Small intestine (tissue), 7 donors: ENCODE measurements at regions not wholly inside any gene's neighbourhood (a gene's known extent, or its start where the extent isn't known, plus 50 kb on each side); places are given as distances from the start of the nearest gene placed in this dataset.

ENCODE experiments used
- DNase-seq, 2 donors: peaks; one replicate each; pipeline versions ENCODE4 v3.0.0 to v3.0.0-alpha.2; 2013
- FAIRE-seq: peaks from 2 replicates; lab custom pipeline; 2012; peaks lifted over from hg19 to GRCh38; lab: Jason Lieb, UNC
- H3K27ac ChIP-seq, 3 donors: one replicate each; pipeline ENCODE4 v1.5.1; 2013; ENCODE audit warnings: low read length in 2 of 3, mild to moderate bottlenecking in 2 of 3, control low read depth in 1 of 3, inconsistent platforms in 1 of 3, low read depth in 1 of 3, moderate library complexity in 1 of 3
- H3K27me3 ChIP-seq, 3 donors: one replicate each; pipeline ENCODE4 v1.6.1; 2013; ENCODE audit warnings: low read length in 3 of 3, inconsistent platforms in 1 of 3; ENCODE audit not compliant: control insufficient read depth in 3 of 3, insufficient read depth in 3 of 3
- H3K36me3 ChIP-seq, 3 donors: one replicate each; pipeline ENCODE4 v1.6.1; 2013; ENCODE audit warnings: low read length in 3 of 3, inconsistent platforms in 1 of 3, low read depth in 1 of 3, mild to moderate bottlenecking in 1 of 3, moderate library complexity in 1 of 3; ENCODE audit not compliant: control insufficient read depth in 3 of 3, insufficient read depth in 2 of 3
- H3K4me1 ChIP-seq, 3 donors: one replicate each; pipeline ENCODE4 v1.6.1; 2013; ENCODE audit warnings: low read length in 2 of 3, inconsistent platforms in 1 of 3, low read depth in 1 of 3, mild to moderate bottlenecking in 1 of 3, moderate library complexity in 1 of 3; ENCODE audit not compliant: control insufficient read depth in 3 of 3, insufficient read depth in 2 of 3
- H3K4me3 ChIP-seq, 3 donors: one replicate each; pipeline ENCODE4 v1.5.1; 2013; ENCODE audit warnings: low read length in 3 of 3, control low read depth in 1 of 3, inconsistent platforms in 1 of 3, low read depth in 1 of 3, mild to moderate bottlenecking in 1 of 3, moderate library complexity in 1 of 3
- H3K9me3 ChIP-seq, 2 donors: one replicate each; pipeline ENCODE4 v1.6.1; 2013; ENCODE audit warnings: low read depth in 1 of 2, low read length in 1 of 2; ENCODE audit not compliant: control insufficient read depth in 2 of 2, insufficient read depth in 1 of 2
- WGBS, 3 donors: extraction: QIAGEN DNeasy Blood & Tissue Kit; methylation state at CpG; one replicate each; pipeline ENCODE4 v1.1.7; 2013; 5-methylcytosine and 5-hydroxymethylcytosine counted together
- donor health status: healthy with polysubstance abuse.
- donor health status: control.
- donor health status: control.
- donor health status: Bipolar disorder and iron deficiency.
- donor health status: healthy.

DNA sequence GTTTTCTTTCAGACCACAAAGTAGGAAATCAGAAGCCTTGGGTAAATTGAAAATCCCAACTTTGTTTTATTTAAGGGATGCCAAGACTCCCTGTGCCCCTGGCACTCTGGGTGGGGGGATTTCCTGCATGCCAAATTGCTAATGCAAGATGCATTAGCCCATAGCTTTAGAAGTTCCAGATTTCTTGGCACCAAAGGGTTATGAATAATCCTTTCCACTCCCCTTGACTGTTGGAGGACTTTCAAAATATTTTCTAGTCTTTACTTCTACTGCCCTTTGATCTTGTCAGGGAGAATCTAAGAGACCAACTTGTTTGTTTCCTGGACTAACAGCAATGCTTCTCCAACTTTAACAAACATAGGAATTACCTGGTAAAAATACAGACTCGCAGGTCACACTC is 81.8 kb upstream of the TGIF1 start:
- DNase-seq (no peak), FAIRE-seq (no peak)
- no peaks in the 10 kb centered on the region for H3K4me1 ChIP-seq
- H3K36me3 ChIP-seq: no peaks in the 10 kb centered on the region
- H3K9me3 ChIP-seq: no peaks in the 10 kb centered on the region
- no peak overlapping the region for H3K27ac ChIP-seq
- 69 to 94% (median 90%) methylated on average over 1 of the region's 1 CpG for WGBS, 3 donors
- no peak overlapping the region for H3K4me3 ChIP-seq
- H3K27me3 ChIP-seq: no peaks in the 10 kb centered on the region

DNA sequence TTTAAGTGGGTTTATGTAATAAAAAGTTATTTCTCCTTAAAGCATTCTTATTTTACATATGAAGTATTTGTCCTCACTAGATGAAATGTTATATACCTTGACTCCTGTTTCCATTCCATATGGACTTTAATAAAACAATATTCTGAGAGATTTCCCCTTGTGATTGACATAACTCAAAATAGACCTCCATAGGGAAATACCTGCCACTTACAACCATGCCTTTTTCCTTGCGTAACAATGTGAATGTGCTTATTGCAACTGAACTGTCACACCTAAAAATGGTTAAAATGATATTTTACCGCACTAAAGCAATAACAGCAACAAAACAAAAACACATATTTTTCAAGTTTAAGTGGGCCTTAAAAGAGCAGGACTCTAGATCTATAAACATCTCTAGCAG is 70.3 kb upstream of the TGIF1 start:
- no peaks in the 10 kb centered on the region for H3K4me1 ChIP-seq
- no peaks in the 10 kb centered on the region for H3K27me3 ChIP-seq
- 80 to 97% (median 93%) methylated on average over 2 of the region's 2 CpGs for WGBS, 3 donors
- no peaks in the 10 kb centered on the region for H3K9me3 ChIP-seq
- FAIRE-seq (no peak), DNase-seq (no peak)
- H3K36me3 ChIP-seq: no peaks in the 10 kb centered on the region
- H3K27ac ChIP-seq: no peak overlapping the region
- H3K4me3 ChIP-seq: no peak overlapping the region

DNA sequence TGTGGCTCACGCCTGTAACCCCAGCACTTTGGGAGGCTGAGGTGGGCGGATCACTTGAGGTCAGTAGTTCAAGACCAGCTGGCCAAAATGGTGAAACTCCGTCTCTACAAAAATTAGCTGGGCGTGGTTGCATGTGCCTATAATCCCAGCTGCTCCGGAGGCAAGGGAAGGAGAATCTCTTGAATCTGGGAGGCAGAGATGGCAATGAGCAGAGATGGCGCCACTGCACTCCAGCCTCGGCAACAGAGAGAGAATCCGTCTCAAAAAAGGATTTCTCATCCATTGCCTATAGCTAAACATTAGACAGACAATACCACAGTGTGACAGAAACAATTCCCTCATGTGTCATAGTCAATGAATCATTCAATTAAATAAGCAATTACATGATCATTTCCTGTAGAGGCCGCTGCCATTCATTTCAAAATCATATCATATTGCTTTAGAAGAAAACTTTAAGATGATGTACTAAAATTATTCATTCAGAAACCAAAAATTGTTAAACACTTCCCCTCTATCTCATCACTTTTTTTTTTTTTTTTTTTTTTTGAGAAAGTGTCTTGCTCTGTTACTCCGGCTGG is 69.5 kb upstream of the TGIF1 start:
- Histone ChIP-seq H3K9me3 (no peaks in the 10 kb centered on the region), H3K4me3 (no peak overlapping the region), H3K27me3 (no peaks in the 10 kb centered on the region), H3K4me1 (no peaks in the 10 kb centered on the region), H3K36me3 (no peaks in the 10 kb centered on the region), H3K27ac (no peak overlapping the region)
- FAIRE-seq (no peak), DNase-seq (no peak)
- WGBS, 3 donors: 58 to 69% (median 68%) methylated on average over 10 of the region's 10 CpGs

DNA sequence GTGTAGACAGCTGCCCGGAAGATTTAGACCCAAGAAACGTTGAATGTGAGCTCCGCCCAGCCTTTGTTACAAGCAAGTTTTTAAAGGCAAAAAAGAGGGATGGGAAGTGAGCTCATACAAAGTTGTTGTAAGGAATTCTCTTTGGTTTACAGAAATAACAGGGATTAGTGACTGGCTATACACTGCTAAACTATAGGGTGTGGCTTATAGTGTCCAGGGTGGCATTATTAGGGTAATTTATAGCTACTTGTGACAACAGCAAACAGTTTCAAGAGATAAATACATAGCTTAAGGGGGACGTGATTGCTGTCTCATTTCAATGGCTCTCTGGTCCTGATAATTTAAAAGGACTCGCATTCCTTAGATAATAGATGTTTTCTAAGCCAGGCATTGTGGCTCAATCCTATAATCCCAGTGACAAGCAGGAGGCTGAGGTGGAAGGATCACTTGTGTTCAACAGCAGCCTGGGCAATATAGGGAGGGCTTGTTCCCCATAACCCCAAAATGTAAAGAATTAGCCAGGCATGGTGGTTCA is 66.5 kb upstream of the TGIF1 start:
- no peaks in the 10 kb centered on the region for H3K36me3 ChIP-seq
- H3K27ac ChIP-seq: no peak overlapping the region
- 41 to 57% (median 50%) methylated on average over 5 of the region's 5 CpGs for WGBS, 3 donors
- DNase-seq: no peak
- no peaks in the 10 kb centered on the region for H3K27me3 ChIP-seq
- no peak for FAIRE-seq
- H3K9me3 ChIP-seq: no peaks in the 10 kb centered on the region
- H3K4me1 ChIP-seq: no peaks in the 10 kb centered on the region
- no peak overlapping the region for H3K4me3 ChIP-seq

DNA sequence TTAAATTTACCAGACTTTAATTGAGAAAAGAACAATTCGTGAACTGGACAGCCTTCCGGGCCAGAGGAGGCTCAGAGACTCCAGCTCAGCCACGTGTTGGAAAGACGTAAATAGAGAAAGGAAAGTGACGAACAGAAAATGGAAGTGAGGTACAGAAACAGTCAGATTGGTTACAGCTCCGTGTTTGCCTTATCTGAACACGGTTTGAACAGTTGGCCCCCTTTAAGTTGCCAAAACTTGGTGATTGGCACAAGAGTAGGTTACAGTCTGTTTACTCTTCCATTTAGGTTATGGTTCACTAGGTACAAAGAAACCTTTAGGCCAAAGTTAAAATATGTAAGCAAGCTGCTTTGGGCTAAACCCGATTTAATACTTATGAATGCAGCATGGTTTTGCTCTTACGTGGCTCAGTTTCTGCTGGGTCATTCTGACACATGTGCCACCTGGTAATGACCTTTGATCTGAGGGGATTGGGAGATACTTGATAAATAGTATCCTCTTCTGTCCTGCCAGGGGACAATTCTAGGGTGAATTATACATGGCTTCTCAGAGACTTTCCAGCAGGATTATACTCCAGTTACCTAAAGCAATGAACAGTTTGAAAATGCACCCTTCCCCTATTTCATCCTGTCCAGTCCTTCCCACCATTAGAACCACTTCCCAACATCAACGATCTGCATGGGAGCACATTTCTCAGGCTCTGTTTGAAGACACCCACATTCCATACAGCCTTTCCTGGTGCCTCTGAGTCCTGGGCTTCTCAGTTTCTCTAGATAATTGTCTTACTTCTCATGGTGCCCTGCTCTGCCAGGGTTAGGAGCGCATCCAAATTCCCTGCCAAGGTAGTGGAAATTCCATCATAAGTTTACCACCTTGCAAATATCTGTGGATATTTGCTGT is 65.1 kb upstream of the TGIF1 start:
- WGBS, 3 donors: 77 to 81% (median 81%) methylated on average over 11 of the region's 11 CpGs
- Histone ChIP-seq H3K36me3 (no peaks in the 10 kb centered on the region), H3K4me1 (no peaks in the 10 kb centered on the region), H3K27ac (no peak overlapping the region), H3K4me3 (no peak overlapping the region), H3K27me3 (no peaks in the 10 kb centered on the region), H3K9me3 (peaks cover 0 to under 1% of the 10 kb centered on the region in 2 donors)
- no peak for FAIRE-seq
- no peak for DNase-seq

DNA sequence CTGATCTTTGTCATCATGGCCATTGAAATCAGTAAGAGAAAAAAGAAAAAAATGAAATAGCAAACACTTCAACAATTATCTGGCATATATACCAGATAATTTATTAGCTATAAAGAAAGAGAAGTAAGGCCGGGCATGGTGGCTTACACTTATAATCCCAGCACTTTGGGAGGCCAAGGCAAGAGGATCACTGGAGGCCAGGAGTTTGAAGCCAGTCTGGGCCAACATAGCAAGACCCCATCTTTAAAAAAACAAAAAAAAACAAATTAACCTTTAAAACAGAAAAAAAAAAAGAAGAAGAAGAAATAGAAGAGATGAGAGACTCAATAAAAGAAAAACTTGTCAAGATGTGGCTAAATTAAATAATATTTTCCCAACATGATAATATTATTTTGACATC is 61.6 kb upstream of the TGIF1 start:
- DNase-seq: no peak
- 92 to 100% (median 95%) methylated on average over 1 of the region's 1 CpG for WGBS, 3 donors
- Histone ChIP-seq H3K36me3 (no peaks in the 10 kb centered on the region), H3K4me1 (no peaks in the 10 kb centered on the region), H3K4me3 (no peak overlapping the region), H3K27me3 (no peaks in the 10 kb centered on the region), H3K27ac (no peak overlapping the region), H3K9me3 (peaks cover 0 to 5% of the 10 kb centered on the region in 2 donors)
- no peak for FAIRE-seq

DNA sequence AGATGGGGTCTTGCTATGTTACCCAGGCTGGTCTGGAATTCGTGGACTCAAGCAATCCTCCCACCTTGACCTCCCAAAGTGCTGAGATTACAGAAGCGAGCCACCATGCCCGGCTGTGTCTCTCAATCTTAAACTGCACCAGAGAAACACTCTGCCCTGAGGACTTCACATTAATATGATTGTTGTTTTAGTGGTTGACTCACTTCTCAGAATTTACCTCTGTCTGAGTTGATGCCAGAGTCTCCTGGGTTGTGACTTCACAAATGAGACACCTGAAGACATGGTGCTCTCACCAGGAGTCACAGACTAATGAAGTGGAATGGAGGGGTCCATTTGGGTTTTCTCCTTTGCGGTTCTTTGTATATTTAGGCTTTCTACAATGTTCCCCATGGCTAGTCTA is 61.0 kb upstream of the TGIF1 start:
- no peak overlapping the region for H3K4me3 ChIP-seq
- peaks cover 0 to 5% of the 10 kb centered on the region in 2 donors for H3K9me3 ChIP-seq
- WGBS, 3 donors: 53 to 69% (median 56%) methylated on average over 4 of the region's 4 CpGs
- no peaks in the 10 kb centered on the region for H3K36me3 ChIP-seq
- no peaks in the 10 kb centered on the region for H3K4me1 ChIP-seq
- no peak overlapping the region for H3K27ac ChIP-seq
- DNase-seq (no peak), FAIRE-seq (no peak)
- no peaks in the 10 kb centered on the region for H3K27me3 ChIP-seq

DNA sequence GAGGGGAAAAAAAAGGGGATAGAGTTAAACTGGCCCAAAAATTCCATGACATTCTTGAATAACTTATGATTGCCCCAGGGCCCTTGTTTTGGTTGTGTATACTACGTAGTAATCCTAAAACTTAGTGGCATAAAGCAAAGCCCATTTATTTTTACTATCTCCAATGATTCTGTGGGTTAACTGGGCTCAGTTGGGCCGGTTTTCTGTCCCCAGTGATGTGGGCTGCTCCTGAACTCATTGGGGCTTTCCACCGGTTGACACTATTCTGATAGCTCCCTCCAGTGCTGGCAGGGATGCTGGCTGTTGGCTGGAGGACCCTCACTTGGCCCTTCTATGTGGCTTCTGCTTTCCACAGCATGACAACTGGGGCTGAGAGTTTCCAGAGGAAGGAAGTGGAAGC is 60.0 kb upstream of the TGIF1 start:
- H3K9me3 ChIP-seq: peaks cover 0 to 9% of the 10 kb centered on the region in 2 donors
- DNase-seq (no peak), FAIRE-seq (no peak)
- no peak overlapping the region for H3K4me3 ChIP-seq
- WGBS, 3 donors: 74 to 86% (median 81%) methylated on average over 3 of the region's 3 CpGs
- H3K36me3 ChIP-seq: no peaks in the 10 kb centered on the region
- H3K27ac ChIP-seq: no peak overlapping the region
- H3K4me1 ChIP-seq: no peaks in the 10 kb centered on the region
- H3K27me3 ChIP-seq: no peaks in the 10 kb centered on the region
